GM23248 (cell line): ENCODE measurements at regions not wholly inside any gene's neighbourhood (a gene's known extent, or its start where the extent isn't known, plus 50 kb on each side); places are given as distances from the start of the nearest gene placed in this dataset.

Experiments used
- EZH2 ChIP-seq: fragments of 200-600 bp; sonication (generic); IDR thresholded peaks from 2 replicates; pipeline ENCODE4 v1.6.1; 2018; ENCODE audit warnings: antibody characterized with exemption, mild to moderate bottlenecking; ENCODE audit not compliant: insufficient read depth, poor library complexity, severe bottlenecking
- EZH2phosphoT487 ChIP-seq: fragments of 200-600 bp; sonication (generic); IDR thresholded peaks from 2 replicates; pipeline ENCODE4 v1.6.1; 2018; ENCODE audit warnings: antibody characterized with exemption, moderate library complexity, mild to moderate bottlenecking, low read depth; ENCODE audit not compliant: insufficient read depth

DNA sequence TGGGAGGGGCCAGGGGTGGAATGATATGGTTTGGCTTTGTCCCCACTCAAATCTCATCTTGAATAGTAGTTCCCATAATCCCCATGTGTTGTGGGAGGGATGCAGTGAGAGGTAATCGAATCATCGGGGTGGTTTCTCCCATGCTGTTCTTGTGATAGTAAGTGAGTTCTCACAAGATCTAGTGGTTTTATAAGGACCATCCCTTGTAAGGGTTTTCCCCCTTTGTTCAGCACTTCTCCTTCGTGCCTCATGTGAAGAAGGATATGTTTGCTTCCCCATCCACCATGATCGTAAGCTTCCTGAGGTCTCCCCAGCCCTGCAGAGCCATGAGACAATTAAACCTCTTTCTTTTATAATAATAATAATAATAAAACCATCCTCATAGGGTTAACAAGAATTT lies 53.4 kb upstream of the PRNP start:
- TF ChIP-seq EZH2phosphoT487 = no peak
- TF ChIP-seq EZH2 = no peak
